SK-N-SH (cell line): ENCODE measurements at regions not wholly inside any gene's neighbourhood (a gene's known extent, or its start where the extent isn't known, plus 50 kb on each side); places are given as distances from the start of the nearest gene placed in this dataset.

Experiments
- CTCF ChIA-PET: fragments of 300-600, 350-600 bp; formaldehyde crosslinking; extraction: SDS; loops from one replicate; lab custom pipeline; 2021; lab: Yijun Ruan, JAX
- POLR2A ChIA-PET: fragments of 350-600 bp; sonication (Branson Sonifier 250); formaldehyde crosslinking; extraction: SDS; loops from one replicate; lab custom pipeline; 2020; ENCODE audit warnings: antibody characterized with exemption, inconsistent platforms; lab: Yijun Ruan, JAX
- DNase-seq: peaks from one replicate; pipeline ENCODE4 v3.0.0; 2012
- H2AFZ ChIP-seq: fragments of 200-600 bp; sonication (generic); 2 replicates; pipeline ENCODE4 v1.8.1; 2016; ENCODE audit warnings: antibody characterized with exemption, mild to moderate bottlenecking, low read depth
- H3F3A ChIP-seq: fragments of 200-600 bp; sonication (generic); replicated peaks from 2 replicates; pipeline ENCODE3; 2016; ENCODE audit warnings: antibody characterized with exemption, mild to moderate bottlenecking; ENCODE audit not compliant: insufficient read depth
- H3K27ac ChIP-seq, 2 experiments: fragments of 200-500 bp in 1 of 2; fragments of 200-600 bp in 1 of 2; sonication (Bioruptor generic) in 1 of 2; sonication (generic), shearing (Covaris generic) in 1 of 2; 2 replicates each; pipeline versions ENCODE4 v1.5.1 to v1.6.1; 2014 to 2016; ENCODE audit warnings: low read depth in 2 of 2, inconsistent platforms in 1 of 2, low read length in 1 of 2, mild to moderate bottlenecking in 1 of 2, mixed read lengths in 1 of 2
- H3K27me3 ChIP-seq: fragments of 200-600 bp; sonication (generic), shearing (Covaris generic); 2 replicates; pipeline ENCODE4 v1.6.1; 2016; ENCODE audit warnings: mixed run types; ENCODE audit not compliant: insufficient read depth
- H3K36me3 ChIP-seq, 2 experiments: fragments of 200-500 bp in 1 of 2; fragments of 200-600 bp in 1 of 2; sonication (Bioruptor generic) in 1 of 2; sonication (generic) in 1 of 2; replicated peaks in 1 of 2; 2 replicates each; pipeline versions ENCODE3 to v1.5.1; 2014 to 2016; ENCODE audit warnings: low read length in 1 of 2, mild to moderate bottlenecking in 1 of 2; ENCODE audit not compliant: insufficient read depth in 2 of 2, control insufficient read depth in 1 of 2
- H3K4me1 ChIP-seq, 2 experiments: fragments of 200-500 bp in 1 of 2; fragments of 200-600 bp in 1 of 2; sonication (Bioruptor generic) in 1 of 2; sonication (generic), shearing (Covaris generic) in 1 of 2; 2 replicates each; pipeline versions ENCODE4 v1.5.1 to v1.6.1; 2014 to 2016; ENCODE audit warnings: low read depth in 1 of 2, low read length in 1 of 2, mixed run types in 1 of 2; ENCODE audit not compliant: insufficient read depth in 2 of 2, control insufficient read depth in 1 of 2
- H3K4me2 ChIP-seq: fragments of 200-600 bp; sonication (generic), shearing (Covaris generic); 2 replicates; pipeline ENCODE4 v1.6.1; 2017; ENCODE audit warnings: mixed run types
- H3K4me3 ChIP-seq, 2 experiments: fragments of 200-500 bp in 1 of 2; fragments of 200-600 bp in 1 of 2; sonication (Bioruptor generic) in 1 of 2; sonication (generic), shearing (Covaris generic) in 1 of 2; 2 replicates each; pipeline versions ENCODE4 v1.5.1 to v1.8.1; 2014 to 2016; ENCODE audit warnings: low read depth in 2 of 2, inconsistent platforms in 1 of 2, low read length in 1 of 2, mild to moderate bottlenecking in 1 of 2, mixed read lengths in 1 of 2, moderate library complexity in 1 of 2
- H3K79me2 ChIP-seq: fragments of 200-600 bp; sonication (generic); 2 replicates; pipeline ENCODE4 v1.8.1; 2017; ENCODE audit warnings: mild to moderate bottlenecking; ENCODE audit not compliant: insufficient read depth
- H3K9ac ChIP-seq: fragments of 200-600 bp; sonication (generic); 2 replicates; pipeline ENCODE4 v1.6.1; 2017; ENCODE audit warnings: mixed run types
- H3K9me2 ChIP-seq: fragments of 200-600 bp; sonication (generic); 2 replicates; pipeline ENCODE4 v1.6.1; 2017; ENCODE audit warnings: mixed run types
- H3K9me3 ChIP-seq: fragments of 200-600 bp; sonication (generic); 2 replicates; pipeline ENCODE4 v1.6.1; 2017; ENCODE audit warnings: mixed run types, mild to moderate bottlenecking, moderate library complexity
- H4K20me1 ChIP-seq: fragments of 200-600 bp; sonication (generic); 2 replicates; pipeline ENCODE4 v1.6.1; 2017; ENCODE audit warnings: mild to moderate bottlenecking, mixed run types; ENCODE audit not compliant: insufficient read depth
- CTCF ChIP-seq: fragments of 200-600 bp; sonication (generic); IDR thresholded peaks from 2 replicates; pipeline ENCODE4 v1.6.1; 2017; ENCODE audit warnings: antibody characterized with exemption, mild to moderate bottlenecking, moderate library complexity
- ELF1 ChIP-seq: IDR thresholded peaks from 2 replicates; pipeline ENCODE4 v1.4.0; 2012
- EP300 ChIP-seq, 2 experiments: IDR thresholded peaks; 2 replicates each; pipeline versions ENCODE4 v1.4.0 to v1.6.1; 2012; ENCODE audit warnings: borderline replicate concordance in 1 of 2, low read depth in 1 of 2, low read length in 1 of 2
- MEF2A ChIP-seq: IDR thresholded peaks from 2 replicates; pipeline ENCODE4 v1.4.0; 2012; ENCODE audit warnings: low read depth, borderline replicate concordance
- PBX3 ChIP-seq: IDR thresholded peaks from 2 replicates; pipeline ENCODE4; 2012
- RAD21 ChIP-seq: IDR thresholded peaks from 2 replicates; pipeline ENCODE4 v1.6.1; 2012; ENCODE audit warnings: mild to moderate bottlenecking, low read length
- REST ChIP-seq: IDR thresholded peaks from 2 replicates; pipeline ENCODE4 v1.6.1; 2012; ENCODE audit warnings: mild to moderate bottlenecking, low read depth, low read length, moderate library complexity
- SMC3 ChIP-seq: IDR thresholded peaks from 2 replicates; pipeline ENCODE4 v1.6.1; 2012; ENCODE audit warnings: low read depth, low read length, improper control_type of control experiment
- ZBTB33 ChIP-seq: IDR thresholded peaks from 2 replicates; pipeline ENCODE4 v1.4.0; 2012; ENCODE audit warnings: low read depth, borderline replicate concordance
- WGBS: methylation state at CpG from one replicate; pipeline ENCODE4 v1.1.6; 2017; ENCODE audit warnings: low lambda C conversion rate; 5-methylcytosine and 5-hydroxymethylcytosine counted together

GRCh38 chr6:148179786-148180185 is 162.9 kb upstream of the SASH1 start:
- CTCF ChIA-PET, result interaction anchor here (0.6 to 1.3 kb wide), 5 partner anchors 12 to 83 kb away, joined by 3 to 5 read pairs (median 4); no protein-coding TSS in a partner anchor
- TF ChIP-seq PBX3, result no peak
- peak; percentile 74 for TF ChIP-seq CTCF
- TF ChIP-seq RAD21, result peak; percentile 25; the same call in 1 of the 2 replicates
- TF ChIP-seq SMC3, result peak; percentile 12; the same call in 1 of the 2 replicates
- H3K9ac ChIP-seq, result peak overlapping the region; percentile 11; the same call in 1 of the 2 replicates
- H4K20me1 ChIP-seq, result no peaks in the 10 kb centered on the region
- no peaks in the 10 kb centered on the region for H3K36me3 ChIP-seq
- no peak overlapping the region for H3K4me3 ChIP-seq
- H3K9me3 ChIP-seq, result no peaks in the 10 kb centered on the region
- no peaks in the 10 kb centered on the region for H3K4me1 ChIP-seq
- H3K27ac ChIP-seq, result peak overlapping the region in 1 of 2 experiments; percentile 22; a peak in 1 of 4 replicates
- peaks cover 3% of the 10 kb centered on the region for H3F3A ChIP-seq
- no peak overlapping the region for H3K4me2 ChIP-seq
- H3K27me3 ChIP-seq, result no peaks in the 10 kb centered on the region
- H2AFZ ChIP-seq, result peak overlapping the region; percentile 71; the same call in 1 of the 2 replicates
- DNase-seq, result no peak
- no peaks in the 10 kb centered on the region for H3K9me2 ChIP-seq
- 19% methylated on average over 1 of the region's 1 CpG for WGBS
- POLR2A ChIA-PET, result no interaction called here
- no peaks in the 10 kb centered on the region for H3K79me2 ChIP-seq

GRCh38 chr6:148182378-148182777 is 160.3 kb upstream of the SASH1 start:
- Histone ChIP-seq H3K79me2 (no peaks in the 10 kb centered on the region), H2AFZ (0 out of 2 replicates have a peak overlapping the region, but pooled peaks have one; percentile 11), H3K4me2 (no peak overlapping the region), H3K27ac (no peak overlapping the region), H3F3A (peaks cover under 1% of the 10 kb centered on the region), H3K4me3 (no peak overlapping the region), H3K36me3 (no peaks in the 10 kb centered on the region), H4K20me1 (no peaks in the 10 kb centered on the region), H3K27me3 (no peaks in the 10 kb centered on the region), H3K9me2 (no peaks in the 10 kb centered on the region), H3K9ac (no peak overlapping the region), H3K4me1 (no peaks in the 10 kb centered on the region), H3K9me3 (no peaks in the 10 kb centered on the region)
- no peak for DNase-seq
- 66% methylated on average over 4 of the region's 4 CpGs for whole genome bisulfite sequencing
- CTCF ChIA-PET, result no interaction called here
- TF ChIP-seq MEF2A (no peak), EP300 (IDR thresholded peaks at IDR 0.05; ENCODE audit: borderline replicate concordance in 1 of 2, low read depth in 1 of 2, low read length in 1 of 2) (no peak)
- POLR2A ChIA-PET, result no interaction called here

GRCh38 chr6:148183776-148184175 is 158.9 kb upstream of the SASH1 start:
- no peaks in the 10 kb centered on the region for H3K27me3 ChIP-seq
- no peaks in the 10 kb centered on the region for H3K9me2 ChIP-seq
- no peaks in the 10 kb centered on the region for H3K79me2 ChIP-seq
- H3K4me2 ChIP-seq, result no peak overlapping the region
- TF ChIP-seq ZBTB33, result no peak
- TF ChIP-seq REST, result no peak
- TF ChIP-seq ELF1, result no peak
- no peaks in the 10 kb centered on the region for H3K36me3 ChIP-seq
- WGBS, result 60% methylated on average over 2 of the region's 2 CpGs
- no peak for DNase-seq
- H3K4me3 ChIP-seq, result no peak overlapping the region
- no peaks in the 10 kb centered on the region for H3K4me1 ChIP-seq
- no peak overlapping the region for H3K9ac ChIP-seq
- H3F3A ChIP-seq, result no peaks in the 10 kb centered on the region
- no peaks in the 10 kb centered on the region for H4K20me1 ChIP-seq
- CTCF ChIA-PET, result no interaction called here
- no peak overlapping the region for H3K27ac ChIP-seq
- H2AFZ ChIP-seq, result no peak overlapping the region
- POLR2A ChIA-PET, result no interaction called here
- H3K9me3 ChIP-seq, result no peaks in the 10 kb centered on the region
